Fibroblast of the conjunctiva (primary cell): ENCODE measurements at regions not wholly inside any gene's neighbourhood (a gene's known extent, or its start where the extent isn't known, plus 50 kb on each side); places are given as distances from the start of the nearest gene placed in this dataset.

ENCODE experiments used
- DNase-seq: peaks from one replicate; pipeline ENCODE4 v3.0.0-alpha.2; 2010; ENCODE audit warnings: low read depth

GRCh38 chr20:56957737-56958553 lies 308.5 kb downstream of the BMP7 start:
- peak; percentile 13 for DNase-seq

- no peak for DNase-seq
Measured at GRCh38 chr20:56964901-56965300, 301.5 kb downstream of the BMP7 start.

- DNase-seq, result no peak
Measured at GRCh38 chr20:56967916-56968315, 298.5 kb downstream of the BMP7 start.

GRCh38 chr20:56968376-56969048 lies 297.9 kb downstream of the BMP7 start:
- no peak for DNase-seq

GRCh38 chr20:56974499-56975250 lies 291.8 kb downstream of the BMP7 start:
- DNase-seq, result peak; percentile 45

GRCh38 chr20:56975838-56976237 lies 290.6 kb downstream of the BMP7 start:
- DNase-seq, result no peak

GRCh38 chr20:56976336-56976735 lies 290.1 kb downstream of the BMP7 start:
- no peak for DNase-seq

GRCh38 chr20:56978475-56978874 lies 288.0 kb downstream of the BMP7 start:
- no peak for DNase-seq

GRCh38 chr20:56979125-56979524 lies 287.3 kb downstream of the BMP7 start:
- no peak for DNase-seq

- DNase-seq, result no peak
Measured at GRCh38 chr20:56981301-56981700, 285.1 kb downstream of the BMP7 start.

GRCh38 chr20:56983813-56984212 lies 282.6 kb downstream of the BMP7 start:
- no peak for DNase-seq

GRCh38 chr20:56985066-56985685 lies 281.3 kb downstream of the BMP7 start:
- no peak for DNase-seq

- DNase-seq, result no peak
Measured at GRCh38 chr20:56986476-56986875, 280.0 kb downstream of the BMP7 start.

- no peak for DNase-seq
Measured at GRCh38 chr20:56986931-56987720, 279.3 kb downstream of the BMP7 start.

GRCh38 chr20:56987986-56988385 lies 278.5 kb downstream of the BMP7 start:
- no peak for DNase-seq

GRCh38 chr20:56988446-56988845 lies 278.0 kb downstream of the BMP7 start:
- DNase-seq, result no peak

GRCh38 chr20:56989516-56989915 lies 276.9 kb downstream of the BMP7 start:
- DNase-seq, result no peak

- DNase-seq, result no peak
Measured at GRCh38 chr20:56993020-56993559, 273.4 kb downstream of the BMP7 start.

GRCh38 chr20:56994006-56994405 lies 272.4 kb downstream of the BMP7 start:
- DNase-seq, result no peak

- DNase-seq, result no peak
Measured at GRCh38 chr20:56995149-56995548, 271.3 kb downstream of the BMP7 start.

GRCh38 chr20:56995635-56996075 lies 270.8 kb downstream of the BMP7 start:
- DNase-seq, result no peak
